HG02885 (cell line): ENCODE measurements at regions not wholly inside any gene's neighbourhood (a gene's known extent, or its start where the extent isn't known, plus 50 kb on each side); places are given as distances from the start of the nearest gene placed in this dataset.
"Not testable (repeated sequence)": the region's sequence is repeated elsewhere in the genome, so short reads cannot be mapped to it uniquely, and the experiment has no call there.

Source experiments
- ATAC-seq: cut with Tn5 transposase; IDR thresholded peaks from one replicate; pipeline ENCODE4 v1.9.1; 2021; ENCODE audit warnings: mild to moderate bottlenecking; ENCODE audit not compliant: unreplicated experiment, poor library complexity

GRCh38 chr6:19692506-19693298 lies 144.5 kb upstream of the ID4 start:
- no peak for ATAC-seq

GRCh38 chr6:19694697-19695096 lies 142.5 kb upstream of the ID4 start:
- ATAC-seq, result no peak

- no peak for ATAC-seq
Observed at GRCh38 chr6:19697744-19698290, 139.4 kb upstream of the ID4 start.

- no peak for ATAC-seq
Observed at GRCh38 chr6:19699932-19700331, 137.2 kb upstream of the ID4 start.

GRCh38 chr6:19705606-19706005 lies 131.6 kb upstream of the ID4 start:
- ATAC-seq, result no peak

- no peak for ATAC-seq
Observed at GRCh38 chr6:19712012-19712688, 125.0 kb upstream of the ID4 start.

GRCh38 chr6:19712998-19713397 lies 124.2 kb upstream of the ID4 start:
- no peak for ATAC-seq

GRCh38 chr6:19713411-19713810 lies 123.8 kb upstream of the ID4 start:
- no peak for ATAC-seq

GRCh38 chr6:19713984-19714383 lies 123.2 kb upstream of the ID4 start:
- ATAC-seq, result no peak

- ATAC-seq, result no peak
Observed at GRCh38 chr6:19714434-19715166, 122.6 kb upstream of the ID4 start.

- ATAC-seq, result no peak
Observed at GRCh38 chr6:19715167-19715551, 122.0 kb upstream of the ID4 start.

GRCh38 chr6:19719691-19720128 lies 117.5 kb upstream of the ID4 start:
- no peak for ATAC-seq

GRCh38 chr6:19721766-19722377 lies 115.3 kb upstream of the ID4 start:
- ATAC-seq, result no peak

GRCh38 chr6:19722999-19723398 lies 114.2 kb upstream of the ID4 start:
- ATAC-seq, result no peak

GRCh38 chr6:19723545-19723944 lies 113.6 kb upstream of the ID4 start:
- no peak for ATAC-seq

- not testable (repeated sequence) for ATAC-seq
Observed at GRCh38 chr6:19725436-19725835, 111.7 kb upstream of the ID4 start.

GRCh38 chr6:19731282-19731681 lies 105.9 kb upstream of the ID4 start:
- no peak for ATAC-seq

- ATAC-seq, result no peak
Observed at GRCh38 chr6:19734061-19734460, 103.1 kb upstream of the ID4 start.

- ATAC-seq, result no peak
Observed at GRCh38 chr6:19734519-19734918, 102.7 kb upstream of the ID4 start.

- no peak for ATAC-seq
Observed at GRCh38 chr6:19736066-19736465, 101.1 kb upstream of the ID4 start.
